Peyer's patch (tissue), 4 donors: ENCODE measurements at regions not wholly inside any gene's neighbourhood (a gene's known extent, or its start where the extent isn't known, plus 50 kb on each side); places are given as distances from the start of the nearest gene placed in this dataset.

ENCODE experiments used
- CTCF ChIP-seq, 6 experiments: fragments of 450-650 bp in 4 of 6; fragments of 200-600 bp in 2 of 6; sonication (generic) in 1 of 6; IDR thresholded peaks; one replicate each; pipeline ENCODE4 v1.5.1; 2017 to 2019; ENCODE audit warnings: antibody characterized with exemption in 6 of 6, mild to moderate bottlenecking in 3 of 6, moderate library complexity in 1 of 6
- POLR2A ChIP-seq, 2 donors: fragments of 450-650 bp; IDR thresholded peaks; one replicate each; pipeline ENCODE4 v1.5.1; 2017; ENCODE audit warnings: antibody characterized with exemption in 2 of 2, mild to moderate bottlenecking in 2 of 2, moderate library complexity in 2 of 2

GRCh38 chr2:196426122-196426521 is 213.4 kb upstream of the CCDC150 start:
- TF ChIP-seq POLR2A (IDR thresholded peaks at IDR 0.05) (no peak), CTCF (IDR thresholded peaks at IDR 0.05) (no peak)
